ENCODE measurements at regions not wholly inside any gene's neighbourhood (a gene's known extent, or its start where the extent isn't known, plus 50 kb on each side); places are given as distances from the start of the nearest gene placed in this dataset.
"Not testable (repeated sequence)": the region's sequence is repeated elsewhere in the genome, so short reads cannot be mapped to it uniquely, and the experiment has no call there.

DNA sequence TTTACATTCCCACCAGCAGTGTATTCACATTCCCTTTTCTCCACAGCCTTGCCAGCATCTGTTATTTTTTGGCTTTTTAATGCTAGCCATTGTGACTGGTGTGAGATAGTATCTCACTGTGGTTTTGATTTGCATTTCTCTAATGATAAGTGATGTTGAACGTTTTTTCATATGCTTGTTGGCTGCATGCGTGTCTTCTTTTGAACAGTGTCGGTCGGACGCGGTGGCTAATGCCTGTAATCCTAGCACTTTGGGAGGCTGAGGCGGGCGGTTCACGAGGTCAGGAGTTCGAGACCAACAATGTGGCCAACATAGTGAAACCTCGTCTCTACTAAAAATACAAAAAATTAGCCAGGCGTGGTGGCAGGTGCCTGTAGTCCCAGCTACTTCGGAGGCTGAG lies 50.6 kb upstream of the LAS1L start:
- H4K20me1 ChIP-seq (ENCODE audit: insufficient read depth); H3K4me1 ChIP-seq (ENCODE audit: control insufficient read depth in 1 of 2, insufficient read depth in 2 of 2, low read depth in 1 of 2, low read length in 1 of 2); H3K4me3 ChIP-seq (ENCODE audit: low read depth in 2 of 2, low read length in 1 of 2); H2AFZ ChIP-seq (ENCODE audit: low read depth); H3K27me3 ChIP-seq (ENCODE audit: insufficient read depth); CTCF ChIA-PET; DNase-seq; H3K27ac ChIP-seq (ENCODE audit: low read depth in 2 of 2, low read length in 1 of 2); H3F3A ChIP-seq (replicated peaks; ENCODE audit: insufficient read depth); H3K4me2 ChIP-seq; H3K9me2 ChIP-seq; H3K79me2 ChIP-seq (ENCODE audit: insufficient read depth); POLR2A ChIA-PET; H3K9me3 ChIP-seq; H3K36me3 ChIP-seq (replicated peaks in 1 of 2; ENCODE audit: control insufficient read depth in 1 of 2, insufficient read depth in 2 of 2, low read length in 1 of 2); H3K9ac ChIP-seq: not testable (repeated sequence)
- 8% methylated on average over 13 of the region's 13 CpGs for WGBS (ENCODE audit: low lambda C conversion rate)
- TF ChIP-seq TCF12 (IDR thresholded peaks at IDR 0.05) = peak; percentile 38; the same call in 1 of the 2 replicates
- TF ChIP-seq, protein P1, sequence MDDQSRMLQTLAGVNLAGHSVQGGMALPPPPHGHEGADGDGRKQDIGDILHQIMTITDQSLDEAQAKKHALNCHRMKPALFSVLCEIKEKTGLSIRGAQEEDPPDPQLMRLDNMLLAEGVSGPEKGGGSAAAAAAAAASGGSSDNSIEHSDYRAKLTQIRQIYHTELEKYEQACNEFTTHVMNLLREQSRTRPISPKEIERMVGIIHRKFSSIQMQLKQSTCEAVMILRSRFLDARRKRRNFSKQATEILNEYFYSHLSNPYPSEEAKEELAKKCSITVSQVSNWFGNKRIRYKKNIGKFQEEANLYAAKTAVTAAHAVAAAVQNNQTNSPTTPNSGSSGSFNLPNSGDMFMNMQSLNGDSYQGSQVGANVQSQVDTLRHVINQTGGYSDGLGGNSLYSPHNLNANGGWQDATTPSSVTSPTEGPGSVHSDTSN (IDR thresholded peaks at IDR 0.05) = peak; percentile 36; the same call in 1 of the 2 replicates
